Caco-2 (cell line): ENCODE measurements at regions not wholly inside any gene's neighbourhood (a gene's known extent, or its start where the extent isn't known, plus 50 kb on each side); places are given as distances from the start of the nearest gene placed in this dataset.

Experiments
- BruUV-seq: library from RNA; stranded (reverse); fragments of 400-500 nt; replicated peaks from 2 replicates; lab custom pipeline; 2021; lab: Mats Ljungman, UMichigan
- CTCF ChIA-PET: fragments of 300-600 bp; sonication (Branson Sonifier 250); formaldehyde crosslinking; loops from one replicate; lab custom pipeline; 2022; ENCODE audit warnings: antibody characterized with exemption; lab: Charles Lee
- POLR2A ChIA-PET: fragments of 300-600 bp; sonication (Branson Sonifier 250); formaldehyde crosslinking; loops from one replicate; lab custom pipeline; 2022; ENCODE audit warnings: antibody characterized with exemption; lab: Charles Lee
- DNase-seq, 2 experiments: peaks; one replicate each; pipeline versions ENCODE4 v3.0.0 to v3.0.0-alpha.2; 2020 to 2022
- H3K27me3 ChIP-seq: replicated peaks from 2 replicates; pipeline ENCODE4 v1.6.0; 2011; ENCODE audit warnings: low read length; ENCODE audit not compliant: control insufficient read depth, insufficient read depth
- H3K36me3 ChIP-seq: 2 replicates; pipeline ENCODE4 v1.5.1; 2011; ENCODE audit warnings: low read length; ENCODE audit not compliant: control insufficient read depth, insufficient read depth
- H3K4me1 ChIP-seq: fragments of 250-450 bp; sonication (Bioruptor Pico); 2 replicates; pipeline ENCODE4 v1.5.1; 2020; ENCODE audit warnings: mild to moderate bottlenecking
- H3K4me3 ChIP-seq: 2 replicates; pipeline ENCODE4 v1.5.1; 2011; ENCODE audit warnings: low read depth, mild to moderate bottlenecking, control low read depth, low read length
- H3K9me3 ChIP-seq: fragments of 250-450 bp; sonication (Bioruptor Pico); 2 replicates; pipeline ENCODE4 v1.5.1; 2020; ENCODE audit warnings: mild to moderate bottlenecking, moderate library complexity
- H3K27ac Mint-ChIP-seq: one replicate; pipeline ENCODE4 v1.8.0; 2022; ENCODE audit warnings: mixed read lengths; ENCODE audit not compliant: unreplicated experiment
- H3K27me3 Mint-ChIP-seq: one replicate; pipeline ENCODE4 v1.8.0; 2022; ENCODE audit warnings: mixed read lengths; ENCODE audit not compliant: insufficient read depth, unreplicated experiment
- H3K36me3 Mint-ChIP-seq: one replicate; pipeline ENCODE4 v1.8.0; 2022; ENCODE audit warnings: mild to moderate bottlenecking, mixed read lengths; ENCODE audit not compliant: insufficient read depth, unreplicated experiment
- H3K4me1 Mint-ChIP-seq: one replicate; pipeline ENCODE4 v1.8.0; 2022; ENCODE audit warnings: low read depth, mixed read lengths; ENCODE audit not compliant: unreplicated experiment
- H3K4me3 Mint-ChIP-seq: one replicate; pipeline ENCODE4 v1.8.0; 2022; ENCODE audit warnings: mild to moderate bottlenecking, moderate library complexity, mixed read lengths; ENCODE audit not compliant: unreplicated experiment
- H3K9me3 Mint-ChIP-seq: one replicate; pipeline ENCODE4 v1.8.0; 2022; ENCODE audit warnings: mixed read lengths; ENCODE audit not compliant: unreplicated experiment
- CTCF ChIP-seq, 2 experiments: fragments of 200-600 bp in 1 of 2; IDR thresholded peaks; 1 replicate in 1 of 2; 2 replicates in 1 of 2; pipeline versions ENCODE4 v1.5.1 to v1.8.0; 2011 to 2022; ENCODE audit warnings: antibody characterized with exemption in 1 of 2, control low read depth in 1 of 2, inconsistent platforms in 1 of 2, low read depth in 1 of 2, low read length in 1 of 2, mild to moderate bottlenecking in 1 of 2, moderate library complexity in 1 of 2; ENCODE audit not compliant: insufficient read depth in 1 of 2, severe bottlenecking in 1 of 2, unreplicated experiment in 1 of 2
- intact Hi-C: fragments of 100-400 bp; cut with micrococcal nuclease; formaldehyde crosslinking; loops from one replicate; pipeline ENCODE4 v1.10.0; 2022; ENCODE audit not compliant: unreplicated experiment

- Mint-ChIP-seq H3K4me1 (no peaks in the 10 kb centered on the region), H3K36me3 (no peaks in the 10 kb centered on the region), H3K27ac (no peak overlapping the region), H3K27me3 (peaks cover 3% of the 10 kb centered on the region), H3K9me3 (no peaks in the 10 kb centered on the region), H3K4me3 (no peak overlapping the region)
- DNase-seq = no peak
- CTCF ChIA-PET = no interaction called here
- H3K4me1 ChIP-seq = no peaks in the 10 kb centered on the region
- no TSS peak for BruUV-seq
- TF ChIP-seq CTCF (IDR thresholded peaks at IDR 0.05; ENCODE audit: insufficient read depth in 1 of 2, low read depth in 1 of 2, low read length in 1 of 2, severe bottlenecking in 1 of 2, unreplicated experiment in 1 of 2) = no peak
- no peak overlapping the region for H3K4me3 ChIP-seq
- H3K9me3 ChIP-seq = no peaks in the 10 kb centered on the region
- H3K27me3 ChIP-seq = no peaks in the 10 kb centered on the region
- no peaks in the 10 kb centered on the region for H3K36me3 ChIP-seq
- POLR2A ChIA-PET = no interaction called here
- intact Hi-C loops = no loop called here
These were observed 169.7 kb downstream of the ATG4C start for GRCh38 chr1:62953633-62954032.

- DNase-seq = no peak
- no peak overlapping the region for H3K27ac Mint-ChIP-seq
- Histone ChIP-seq H3K9me3 (no peaks in the 10 kb centered on the region), H3K4me1 (no peaks in the 10 kb centered on the region), H3K27me3 (no peaks in the 10 kb centered on the region), H3K36me3 (no peaks in the 10 kb centered on the region), H3K4me3 (no peak overlapping the region)
- ChIA-PET CTCF (no interaction called here), POLR2A (no interaction called here)
- no peak overlapping the region for H3K4me3 Mint-ChIP-seq
- BruUV-seq = no TSS peak
- no peak for TF ChIP-seq CTCF (IDR thresholded peaks at IDR 0.05; ENCODE audit: insufficient read depth in 1 of 2, low read depth in 1 of 2, low read length in 1 of 2, severe bottlenecking in 1 of 2, unreplicated experiment in 1 of 2)
- H3K27me3 Mint-ChIP-seq = peaks cover 7% of the 10 kb centered on the region
- intact Hi-C loops = no loop called here
- no peaks in the 10 kb centered on the region for H3K4me1 Mint-ChIP-seq
- H3K36me3 Mint-ChIP-seq = no peaks in the 10 kb centered on the region
- no peaks in the 10 kb centered on the region for H3K9me3 Mint-ChIP-seq
These were observed 170.8 kb downstream of the ATG4C start for GRCh38 chr1:62954758-62955157.

DNA sequence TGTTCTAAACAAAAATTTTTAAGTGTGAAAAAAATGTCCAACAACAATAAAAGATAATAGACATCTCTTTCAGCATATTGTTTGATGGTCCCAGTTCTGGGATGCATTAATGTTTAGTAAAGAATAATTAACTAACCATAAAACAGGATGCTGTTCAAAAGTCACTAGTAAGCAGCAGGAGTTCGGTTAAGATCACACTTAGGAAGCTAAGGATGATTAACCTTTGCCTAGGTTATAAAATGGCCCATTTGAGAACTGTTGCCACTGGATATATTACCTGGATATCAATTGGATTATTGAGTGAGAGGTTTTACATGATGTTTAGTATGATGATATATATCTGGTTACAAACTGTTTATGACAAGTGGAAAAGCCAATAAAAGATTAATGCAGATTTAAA, 171.7 kb downstream of the ATG4C start:
- no peaks in the 10 kb centered on the region for H3K36me3 Mint-ChIP-seq
- no TSS peak for BruUV-seq
- H3K4me1 ChIP-seq = no peaks in the 10 kb centered on the region
- peaks cover 9% of the 10 kb centered on the region for H3K27me3 Mint-ChIP-seq
- no peak for TF ChIP-seq CTCF (IDR thresholded peaks at IDR 0.05; ENCODE audit: insufficient read depth in 1 of 2, low read depth in 1 of 2, low read length in 1 of 2, severe bottlenecking in 1 of 2, unreplicated experiment in 1 of 2)
- H3K4me3 Mint-ChIP-seq = no peak overlapping the region
- intact Hi-C loops = no loop called here
- no peak overlapping the region for H3K4me3 ChIP-seq
- H3K27ac Mint-ChIP-seq = no peak overlapping the region
- ChIA-PET CTCF (no interaction called here), POLR2A (no interaction called here)
- DNase-seq = no peak
- no peaks in the 10 kb centered on the region for H3K9me3 ChIP-seq
- H3K9me3 Mint-ChIP-seq = no peaks in the 10 kb centered on the region
- no peaks in the 10 kb centered on the region for H3K36me3 ChIP-seq
- no peaks in the 10 kb centered on the region for H3K27me3 ChIP-seq
- H3K4me1 Mint-ChIP-seq = no peaks in the 10 kb centered on the region
